GM23248 (cell line): ENCODE measurements at regions not wholly inside any gene's neighbourhood (a gene's known extent, or its start where the extent isn't known, plus 50 kb on each side); places are given as distances from the start of the nearest gene placed in this dataset.

ENCODE experiments used
- EZH2 ChIP-seq: fragments of 200-600 bp; sonication (generic); IDR thresholded peaks from 2 replicates; pipeline ENCODE4 v1.6.1; 2018; ENCODE audit warnings: antibody characterized with exemption, mild to moderate bottlenecking; ENCODE audit not compliant: insufficient read depth, poor library complexity, severe bottlenecking
- EZH2phosphoT487 ChIP-seq: fragments of 200-600 bp; sonication (generic); IDR thresholded peaks from 2 replicates; pipeline ENCODE4 v1.6.1; 2018; ENCODE audit warnings: antibody characterized with exemption, moderate library complexity, mild to moderate bottlenecking, low read depth; ENCODE audit not compliant: insufficient read depth

- no peak for TF ChIP-seq EZH2
- no peak for TF ChIP-seq EZH2phosphoT487
Measured at GRCh38 chr3:87329065-87329464, 52.7 kb upstream of the POU1F1 start.
